Psoas muscle (tissue), 7 donors: ENCODE measurements at regions not wholly inside any gene's neighbourhood (a gene's known extent, or its start where the extent isn't known, plus 50 kb on each side); places are given as distances from the start of the nearest gene placed in this dataset.
"Not testable (repeated sequence)": the region's sequence is repeated elsewhere in the genome, so short reads cannot be mapped to it uniquely, and the experiment has no call there.

Experiments
- ATAC-seq, 4 donors: fragments of 200-7000 bp; cut with Tn5 transposase; one replicate each; pipeline ENCODE4 v1.9.1; 2020; ENCODE audit warnings: moderate library complexity in 3 of 4, mild to moderate bottlenecking in 2 of 4
- DNase-seq, 2 donors: peaks; one replicate each; pipeline ENCODE4 v3.0.0-alpha.2; 2020
- H3K27ac ChIP-seq: fragments of 200-600 bp; one replicate; pipeline ENCODE4 v1.8.0; 2022
- H3K27me3 ChIP-seq, 3 donors: fragments of 200-600 bp in 1 of 3; one replicate each; pipeline versions ENCODE4 v1.6.1 to v1.8.0; 2013 to 2022; ENCODE audit warnings: low read length in 2 of 3, mild to moderate bottlenecking in 2 of 3, moderate library complexity in 1 of 3; ENCODE audit not compliant: insufficient read depth in 3 of 3
- H3K36me3 ChIP-seq, 2 donors: fragments of 200-600 bp in 1 of 2; one replicate each; pipeline versions ENCODE4 v1.6.1 to v1.8.0; 2013 to 2022; ENCODE audit warnings: low read depth in 1 of 2, mild to moderate bottlenecking in 1 of 2, moderate library complexity in 1 of 2; ENCODE audit not compliant: insufficient read depth in 1 of 2
- H3K4me1 ChIP-seq: fragments of 200-600 bp; one replicate; pipeline ENCODE4 v1.8.0; 2022
- H3K4me3 ChIP-seq: fragments of 200-600 bp; one replicate; pipeline ENCODE4 v1.8.0; 2022; ENCODE audit warnings: mild to moderate bottlenecking
- H3K9me3 ChIP-seq: fragments of 200-600 bp; one replicate; pipeline ENCODE4 v1.8.0; 2022
- WGBS, 3 donors: extraction: QIAGEN DNeasy Blood & Tissue Kit; methylation state at CpG; one replicate each; pipeline versions ENCODE4 v1.1.6 to v1.1.7; 2013; 5-methylcytosine and 5-hydroxymethylcytosine counted together
- intact Hi-C, 2 donors: fragments of 100-400 bp; cut with DNase I; formaldehyde crosslinking; loops; one replicate each; pipeline versions ENCODE4 v1.11.0 to v1.14.2; 2022
- TF ChIP-seq, protein P1 (sequence below): fragments of 200-600 bp; IDR thresholded peaks from one replicate; pipeline ENCODE4 v1.8.0; 2022; ENCODE audit warnings: antibody characterized with exemption
- donor health status: healthy with polysubstance abuse.
- donor health status: DM: no; HTN: no; CAD: no; lungs with moderate emphysema.
- donor health status: Bipolar disorder and iron deficiency.
- donor health status: healthy.
- donor health status: DM: yes; HTN: yes; CAD: no.
- donor health status: DM: no; HTN: no; CAD: no.
- donor health status: DM: yes; HTN: yes; CAD: no.

DNA sequence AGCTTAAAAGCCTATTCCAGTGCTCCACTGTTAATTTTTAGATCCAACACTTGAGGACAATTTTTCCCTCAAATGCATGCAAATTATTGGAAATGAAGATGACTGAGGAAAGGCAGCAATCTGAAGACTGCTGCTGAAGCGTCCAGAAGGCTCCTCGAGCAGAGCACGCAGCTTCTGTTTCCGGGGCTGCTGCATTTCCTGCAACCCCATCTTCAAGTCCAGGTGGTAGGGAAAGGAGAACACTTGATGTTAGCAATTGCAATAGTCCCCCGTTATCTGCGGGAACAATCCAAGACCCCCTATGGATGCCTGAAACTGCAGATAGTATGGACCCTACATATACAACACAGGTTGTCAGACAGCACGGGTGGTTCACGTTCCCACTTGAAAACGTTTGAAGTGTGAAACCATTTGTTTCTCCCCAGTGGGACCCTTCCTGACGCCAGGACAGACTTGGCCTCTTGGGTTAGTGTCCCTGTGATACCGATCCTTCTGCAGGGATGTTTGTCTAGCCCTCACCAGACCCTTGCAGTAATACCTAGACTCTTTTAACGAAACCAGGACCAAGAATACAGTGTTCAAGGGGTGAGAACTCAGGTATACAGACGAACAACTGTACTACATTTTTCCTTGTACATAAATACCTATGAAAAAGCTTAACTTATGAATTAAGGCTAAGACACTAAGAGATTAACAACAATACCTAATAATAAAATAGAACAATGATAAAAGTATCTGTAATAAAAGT is 152.3 kb downstream of the HSD17B3 start:
- Histone ChIP-seq H3K4me1 (no peaks in the 10 kb centered on the region), H3K27ac (no peak overlapping the region), H3K36me3 (no peaks in the 10 kb centered on the region), H3K27me3 (peaks cover 0 to 10% (median 5%) of the 10 kb centered on the region in 3 donors), H3K9me3 (no peaks in the 10 kb centered on the region), H3K4me3 (no peak overlapping the region)
- TF ChIP-seq, protein P1, sequence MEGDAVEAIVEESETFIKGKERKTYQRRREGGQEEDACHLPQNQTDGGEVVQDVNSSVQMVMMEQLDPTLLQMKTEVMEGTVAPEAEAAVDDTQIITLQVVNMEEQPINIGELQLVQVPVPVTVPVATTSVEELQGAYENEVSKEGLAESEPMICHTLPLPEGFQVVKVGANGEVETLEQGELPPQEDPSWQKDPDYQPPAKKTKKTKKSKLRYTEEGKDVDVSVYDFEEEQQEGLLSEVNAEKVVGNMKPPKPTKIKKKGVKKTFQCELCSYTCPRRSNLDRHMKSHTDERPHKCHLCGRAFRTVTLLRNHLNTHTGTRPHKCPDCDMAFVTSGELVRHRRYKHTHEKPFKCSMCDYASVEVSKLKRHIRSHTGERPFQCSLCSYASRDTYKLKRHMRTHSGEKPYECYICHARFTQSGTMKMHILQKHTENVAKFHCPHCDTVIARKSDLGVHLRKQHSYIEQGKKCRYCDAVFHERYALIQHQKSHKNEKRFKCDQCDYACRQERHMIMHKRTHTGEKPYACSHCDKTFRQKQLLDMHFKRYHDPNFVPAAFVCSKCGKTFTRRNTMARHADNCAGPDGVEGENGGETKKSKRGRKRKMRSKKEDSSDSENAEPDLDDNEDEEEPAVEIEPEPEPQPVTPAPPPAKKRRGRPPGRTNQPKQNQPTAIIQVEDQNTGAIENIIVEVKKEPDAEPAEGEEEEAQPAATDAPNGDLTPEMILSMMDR: no peak
- no peak for ATAC-seq
- intact Hi-C loops: no loop called here
- DNase-seq: no peak
- WGBS, 3 donors: 41 to 48% (median 47%) methylated on average over 13 of the region's 13 CpGs

DNA sequence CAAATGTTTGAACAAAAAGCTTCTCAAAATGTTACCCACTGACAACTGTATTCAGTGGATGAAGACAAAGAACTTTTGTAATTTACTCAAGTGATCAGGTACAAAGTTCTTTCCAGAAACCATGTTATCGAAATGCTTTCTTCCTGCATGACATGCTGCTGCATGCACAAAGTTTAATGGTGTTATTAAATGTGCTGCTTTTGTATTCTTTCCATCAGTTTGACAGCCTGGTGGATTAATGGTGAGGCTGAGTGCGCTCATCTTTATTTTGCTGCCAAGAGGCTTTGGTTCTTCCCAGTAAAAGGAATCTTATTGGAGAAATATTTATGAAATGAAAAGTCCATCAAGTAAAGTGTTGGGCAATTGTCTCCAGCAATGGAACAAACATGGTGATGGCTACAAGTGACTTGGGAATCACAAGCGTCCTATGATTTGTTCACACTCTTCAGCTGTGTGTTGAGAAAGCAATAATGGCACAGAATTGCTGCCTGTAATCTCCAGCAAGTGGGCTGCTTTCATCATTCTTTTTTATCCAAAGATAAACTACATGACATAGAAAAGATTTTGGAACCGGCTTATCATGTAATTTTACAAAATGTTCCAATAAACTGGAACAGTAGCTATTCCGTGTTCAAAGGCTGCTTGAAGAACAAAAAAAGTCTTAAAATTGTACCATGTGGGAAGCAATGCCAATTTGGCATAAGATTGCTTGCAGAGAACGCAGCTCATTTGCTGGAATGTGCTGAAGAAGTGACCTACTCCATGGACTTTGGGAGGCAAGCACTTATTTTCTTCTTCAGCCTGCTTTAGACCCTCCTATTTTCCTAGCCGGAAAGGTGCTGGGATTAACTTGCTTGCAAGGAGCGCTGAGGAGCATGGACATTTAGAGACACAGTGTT is 153.1 kb downstream of the HSD17B3 start:
- intact Hi-C loops: no loop called here
- TF ChIP-seq, protein P1: no peak
- H3K36me3 ChIP-seq: no peaks in the 10 kb centered on the region
- WGBS, 3 donors: 43 to 56% (median 45%) methylated on average over 8 of the region's 8 CpGs
- no peaks in the 10 kb centered on the region for H3K4me1 ChIP-seq
- peak in 2 of 4 donors; percentile 51 to 56 for ATAC-seq
- H3K4me3 ChIP-seq: no peak overlapping the region
- no peaks in the 10 kb centered on the region for H3K9me3 ChIP-seq
- H3K27ac ChIP-seq: no peak overlapping the region
- no peak for DNase-seq
- peaks cover 0 to 13% (median 5%) of the 10 kb centered on the region in 3 donors for H3K27me3 ChIP-seq

DNA sequence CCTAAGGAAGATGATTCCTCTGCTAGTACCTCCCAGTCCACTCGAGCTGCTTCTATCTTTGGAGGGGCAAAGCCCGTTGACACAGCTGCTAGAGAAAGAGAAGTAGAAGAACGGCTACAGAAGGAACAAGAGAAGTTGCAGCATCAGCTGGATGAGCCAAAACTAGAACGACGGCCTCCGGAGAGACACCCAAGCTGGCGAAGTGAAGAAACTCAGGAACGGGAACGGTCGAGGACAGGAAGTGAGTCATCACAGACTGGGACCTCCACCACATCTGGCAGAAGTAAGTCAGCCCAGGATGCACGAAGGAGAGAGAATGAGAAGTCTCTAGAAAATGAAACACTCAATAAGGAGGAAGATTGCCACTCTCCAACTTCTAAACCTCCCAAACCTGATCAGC is 154.9 kb downstream of the HSD17B3 start:
- ATAC-seq, H3K9me3 ChIP-seq, H3K36me3 ChIP-seq, H3K4me1 ChIP-seq, H3K4me3 ChIP-seq, H3K27ac ChIP-seq, intact Hi-C loops: not testable (repeated sequence)
- 62 to 71% (median 65%) methylated on average over 11 of the region's 11 CpGs for WGBS, 3 donors
- DNase-seq: peak; percentile 39 to 64
- peaks cover 0 to 19% (median 5%) of the 10 kb centered on the region in 3 donors for H3K27me3 ChIP-seq

DNA sequence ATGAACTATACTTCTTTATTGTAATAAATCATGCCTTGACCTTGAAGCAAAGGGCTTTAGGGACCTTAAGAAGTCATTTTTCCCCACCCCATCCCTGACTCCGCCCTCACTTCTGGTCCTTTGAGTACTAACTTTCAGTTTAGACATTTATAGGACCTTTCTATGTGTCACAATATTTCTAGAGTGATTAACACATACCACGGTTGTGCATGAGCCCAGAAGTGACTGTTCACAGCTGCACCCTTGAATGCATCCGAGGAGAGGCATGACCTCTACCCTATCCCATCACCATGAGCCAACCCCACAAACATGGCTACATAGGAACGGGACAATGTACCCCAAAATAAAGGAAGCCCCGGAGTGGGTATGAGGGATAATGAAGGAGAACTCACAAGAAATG is 160.3 kb downstream of the HSD17B3 start:
- 70 to 74% (median 72%) methylated on average over 5 of the region's 5 CpGs for WGBS, 3 donors
- H3K27me3 ChIP-seq: peaks cover 0 to 19% (median 10%) of the 10 kb centered on the region in 3 donors
- intact Hi-C loops: no loop called here
- ATAC-seq (no peak), DNase-seq (no peak)
- H3K27ac ChIP-seq: no peak overlapping the region
- H3K9me3 ChIP-seq: no peaks in the 10 kb centered on the region
- no peak overlapping the region for H3K4me3 ChIP-seq
- H3K36me3 ChIP-seq: no peaks in the 10 kb centered on the region
- no peaks in the 10 kb centered on the region for H3K4me1 ChIP-seq
- TF ChIP-seq, protein P1: no peak

DNA sequence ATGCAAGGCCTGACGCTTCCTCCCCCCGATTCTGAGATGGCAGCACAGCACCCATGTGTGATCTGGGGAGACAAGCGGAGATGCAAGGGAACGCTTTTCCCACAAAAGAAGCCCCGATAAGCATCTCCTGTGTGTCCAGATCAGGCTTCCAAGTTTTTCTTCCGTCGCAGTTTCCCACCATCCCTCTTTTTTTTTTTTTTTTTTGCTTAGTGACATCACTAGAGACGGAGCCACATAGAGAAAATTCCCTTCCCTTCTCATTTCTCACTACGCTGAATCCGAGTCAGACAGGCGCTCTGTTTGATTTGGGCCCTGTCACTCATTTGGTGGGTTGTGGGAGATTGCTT is 160.9 kb downstream of the HSD17B3 start:
- Histone ChIP-seq H3K4me3 (no peak overlapping the region), H3K9me3 (no peaks in the 10 kb centered on the region), H3K4me1 (no peaks in the 10 kb centered on the region), H3K36me3 (no peaks in the 10 kb centered on the region), H3K27ac (no peak overlapping the region), H3K27me3 (peaks cover 0 to 19% (median 10%) of the 10 kb centered on the region in 3 donors)
- 63 to 75% (median 63%) methylated on average over 11 of the region's 11 CpGs for WGBS, 3 donors
- intact Hi-C loops: no loop called here
- TF ChIP-seq, protein P1: no peak
- DNase-seq (no peak), ATAC-seq (no peak)
